ENCODE measurements at regions not wholly inside any gene's neighbourhood (a gene's known extent, or its start where the extent isn't known, plus 50 kb on each side); places are given as distances from the start of the nearest gene placed in this dataset.

DNA sequence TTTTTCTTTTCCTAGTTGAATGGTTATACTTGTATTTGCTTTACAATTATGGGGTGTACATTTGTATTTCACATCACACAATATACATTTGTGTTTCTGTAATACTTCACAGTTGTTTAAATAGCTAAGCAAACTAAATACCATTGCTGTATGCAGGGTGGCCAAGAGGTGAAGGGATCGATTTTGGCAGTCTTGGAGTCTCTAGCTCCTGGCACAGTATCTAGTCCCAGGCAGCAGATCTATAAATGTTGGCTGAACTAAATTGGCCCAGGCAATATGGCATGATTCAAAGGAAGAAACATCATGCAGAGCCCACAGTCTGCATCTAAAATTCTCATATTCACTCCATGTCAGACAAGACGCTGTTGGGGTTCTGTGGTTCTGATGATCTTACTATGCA, 110.1 kb upstream of the GPBP1 start:
- ATAC-seq = no peak
- TF ChIP-seq OVOL2 (CRISPR knock-in tag; IDR thresholded peaks at IDR 0.05; ENCODE audit: borderline replicate concordance) (no peak), NFYB (CRISPR knock-in tag; conservative IDR thresholded peaks at IDR 0.05; ENCODE audit: low read depth) (no peak), CREM (CRISPR knock-in tag; IDR thresholded peaks at IDR 0.05) (no peak), ZNF416 (CRISPR knock-in tag; IDR thresholded peaks at IDR 0.05) (no peak), NFE2L1 (CRISPR knock-in tag; IDR thresholded peaks at IDR 0.05) (no peak), TP53 (CRISPR knock-in tag; IDR thresholded peaks at IDR 0.05) (no peak)
- TF ChIP-seq, protein P1, sequence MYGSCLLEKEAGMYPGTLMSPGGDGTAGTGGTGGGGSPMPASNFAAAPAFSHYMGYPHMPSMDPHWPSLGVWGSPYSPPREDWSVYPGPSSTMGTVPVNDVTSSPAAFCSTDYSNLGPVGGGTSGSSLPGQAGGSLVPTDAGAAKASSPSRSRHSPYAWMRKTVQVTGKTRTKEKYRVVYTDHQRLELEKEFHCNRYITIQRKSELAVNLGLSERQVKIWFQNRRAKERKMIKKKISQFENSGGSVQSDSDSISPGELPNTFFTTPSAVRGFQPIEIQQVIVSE (CRISPR knock-in tag; IDR thresholded peaks at IDR 0.05; ENCODE audit: borderline replicate concordance) = no peak
- TF ChIP-seq, protein P2, sequence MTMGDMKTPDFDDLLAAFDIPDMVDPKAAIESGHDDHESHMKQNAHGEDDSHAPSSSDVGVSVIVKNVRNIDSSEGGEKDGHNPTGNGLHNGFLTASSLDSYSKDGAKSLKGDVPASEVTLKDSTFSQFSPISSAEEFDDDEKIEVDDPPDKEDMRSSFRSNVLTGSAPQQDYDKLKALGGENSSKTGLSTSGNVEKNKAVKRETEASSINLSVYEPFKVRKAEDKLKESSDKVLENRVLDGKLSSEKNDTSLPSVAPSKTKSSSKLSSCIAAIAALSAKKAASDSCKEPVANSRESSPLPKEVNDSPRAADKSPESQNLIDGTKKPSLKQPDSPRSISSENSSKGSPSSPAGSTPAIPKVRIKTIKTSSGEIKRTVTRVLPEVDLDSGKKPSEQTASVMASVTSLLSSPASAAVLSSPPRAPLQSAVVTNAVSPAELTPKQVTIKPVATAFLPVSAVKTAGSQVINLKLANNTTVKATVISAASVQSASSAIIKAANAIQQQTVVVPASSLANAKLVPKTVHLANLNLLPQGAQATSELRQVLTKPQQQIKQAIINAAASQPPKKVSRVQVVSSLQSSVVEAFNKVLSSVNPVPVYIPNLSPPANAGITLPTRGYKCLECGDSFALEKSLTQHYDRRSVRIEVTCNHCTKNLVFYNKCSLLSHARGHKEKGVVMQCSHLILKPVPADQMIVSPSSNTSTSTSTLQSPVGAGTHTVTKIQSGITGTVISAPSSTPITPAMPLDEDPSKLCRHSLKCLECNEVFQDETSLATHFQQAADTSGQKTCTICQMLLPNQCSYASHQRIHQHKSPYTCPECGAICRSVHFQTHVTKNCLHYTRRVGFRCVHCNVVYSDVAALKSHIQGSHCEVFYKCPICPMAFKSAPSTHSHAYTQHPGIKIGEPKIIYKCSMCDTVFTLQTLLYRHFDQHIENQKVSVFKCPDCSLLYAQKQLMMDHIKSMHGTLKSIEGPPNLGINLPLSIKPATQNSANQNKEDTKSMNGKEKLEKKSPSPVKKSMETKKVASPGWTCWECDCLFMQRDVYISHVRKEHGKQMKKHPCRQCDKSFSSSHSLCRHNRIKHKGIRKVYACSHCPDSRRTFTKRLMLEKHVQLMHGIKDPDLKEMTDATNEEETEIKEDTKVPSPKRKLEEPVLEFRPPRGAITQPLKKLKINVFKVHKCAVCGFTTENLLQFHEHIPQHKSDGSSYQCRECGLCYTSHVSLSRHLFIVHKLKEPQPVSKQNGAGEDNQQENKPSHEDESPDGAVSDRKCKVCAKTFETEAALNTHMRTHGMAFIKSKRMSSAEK (CRISPR knock-in tag; IDR thresholded peaks at IDR 0.05; ENCODE audit: borderline replicate concordance) = no peak
- TF ChIP-seq, protein P3, sequence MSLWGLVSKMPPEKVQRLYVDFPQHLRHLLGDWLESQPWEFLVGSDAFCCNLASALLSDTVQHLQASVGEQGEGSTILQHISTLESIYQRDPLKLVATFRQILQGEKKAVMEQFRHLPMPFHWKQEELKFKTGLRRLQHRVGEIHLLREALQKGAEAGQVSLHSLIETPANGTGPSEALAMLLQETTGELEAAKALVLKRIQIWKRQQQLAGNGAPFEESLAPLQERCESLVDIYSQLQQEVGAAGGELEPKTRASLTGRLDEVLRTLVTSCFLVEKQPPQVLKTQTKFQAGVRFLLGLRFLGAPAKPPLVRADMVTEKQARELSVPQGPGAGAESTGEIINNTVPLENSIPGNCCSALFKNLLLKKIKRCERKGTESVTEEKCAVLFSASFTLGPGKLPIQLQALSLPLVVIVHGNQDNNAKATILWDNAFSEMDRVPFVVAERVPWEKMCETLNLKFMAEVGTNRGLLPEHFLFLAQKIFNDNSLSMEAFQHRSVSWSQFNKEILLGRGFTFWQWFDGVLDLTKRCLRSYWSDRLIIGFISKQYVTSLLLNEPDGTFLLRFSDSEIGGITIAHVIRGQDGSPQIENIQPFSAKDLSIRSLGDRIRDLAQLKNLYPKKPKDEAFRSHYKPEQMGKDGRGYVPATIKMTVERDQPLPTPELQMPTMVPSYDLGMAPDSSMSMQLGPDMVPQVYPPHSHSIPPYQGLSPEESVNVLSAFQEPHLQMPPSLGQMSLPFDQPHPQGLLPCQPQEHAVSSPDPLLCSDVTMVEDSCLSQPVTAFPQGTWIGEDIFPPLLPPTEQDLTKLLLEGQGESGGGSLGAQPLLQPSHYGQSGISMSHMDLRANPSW (CRISPR knock-in tag; conservative IDR thresholded peaks at IDR 0.05; ENCODE audit: low read depth) = no peak
- TF ChIP-seq, protein P4, sequence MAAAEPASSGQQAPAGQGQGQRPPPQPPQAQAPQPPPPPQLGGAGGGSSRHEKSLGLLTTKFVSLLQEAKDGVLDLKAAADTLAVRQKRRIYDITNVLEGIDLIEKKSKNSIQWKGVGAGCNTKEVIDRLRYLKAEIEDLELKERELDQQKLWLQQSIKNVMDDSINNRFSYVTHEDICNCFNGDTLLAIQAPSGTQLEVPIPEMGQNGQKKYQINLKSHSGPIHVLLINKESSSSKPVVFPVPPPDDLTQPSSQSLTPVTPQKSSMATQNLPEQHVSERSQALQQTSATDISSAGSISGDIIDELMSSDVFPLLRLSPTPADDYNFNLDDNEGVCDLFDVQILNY (CRISPR knock-in tag; IDR thresholded peaks at IDR 0.05) = no peak
- Mint-ChIP-seq H3K27me3 (ENCODE audit: low read depth) (no peaks in the 10 kb centered on the region), H3K36me3 (peaks cover 4% of the 10 kb centered on the region; the same call in 1 of the 2 replicates), H3K27ac (no peak overlapping the region), H3K4me1 (0 out of 2 replicates have a peak, but pooled peaks cover 3% of the 10 kb centered on the region), H3K4me3 (no peak overlapping the region), H3K9me3 (peaks cover 12% of the 10 kb centered on the region)
- ChIA-PET CTCF (interaction anchor here (1.4 kb wide), 1 partner anchor 11 kb away, joined by 3 read pairs; no protein-coding TSS in a partner anchor), POLR2A (no interaction called here)
- no peak for DNase-seq (ENCODE audit: low spot score)

DNA sequence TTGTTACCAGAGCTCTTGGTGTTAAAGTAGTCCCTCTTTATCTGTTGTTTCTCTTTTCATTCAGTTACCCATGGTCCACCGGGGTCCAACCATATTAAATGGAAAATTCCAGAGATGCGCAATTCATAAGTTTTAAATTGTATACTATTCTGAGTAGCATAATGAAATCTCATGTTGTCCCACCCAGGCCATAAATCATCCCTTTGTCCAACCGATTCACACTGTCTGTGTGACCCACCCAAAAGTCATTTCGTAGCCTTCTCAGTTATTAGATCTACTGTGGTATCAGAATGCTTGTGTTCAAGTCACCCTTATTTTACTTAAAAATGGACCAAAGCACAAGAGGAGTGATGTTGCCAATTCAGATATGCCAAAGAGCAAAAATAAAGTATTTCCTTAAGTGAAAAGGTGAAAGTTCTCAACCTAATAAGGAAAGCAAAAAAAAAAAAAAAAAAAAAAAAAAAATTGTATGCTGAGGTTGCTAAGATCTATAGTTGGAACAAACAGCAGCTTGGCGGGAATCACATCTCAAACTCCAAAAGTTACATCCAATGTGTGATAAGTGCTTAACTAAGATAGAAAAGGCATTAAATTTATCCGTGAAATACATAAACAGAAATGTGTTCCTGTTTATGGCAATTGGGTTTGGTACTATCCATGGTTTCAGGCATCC, 106.8 kb upstream of the GPBP1 start:
- ATAC-seq = no peak
- DNase-seq (ENCODE audit: low spot score) = no peak
- no peak overlapping the region for H3K4me3 Mint-ChIP-seq
- peaks cover 21% of the 10 kb centered on the region for H3K36me3 Mint-ChIP-seq
- H3K27ac Mint-ChIP-seq = no peak overlapping the region
- POLR2A ChIA-PET = no interaction called here
- H3K9me3 Mint-ChIP-seq = peaks cover 37% of the 10 kb centered on the region
- CTCF ChIA-PET = interaction anchor here (1.3 kb wide), 1 partner anchor 28 kb away, joined by 6 read pairs; no protein-coding TSS in a partner anchor
- no peaks in the 10 kb centered on the region for H3K27me3 Mint-ChIP-seq (ENCODE audit: low read depth)
- H3K4me1 Mint-ChIP-seq = peaks cover 7% of the 10 kb centered on the region
- TF ChIP-seq SP1 (CRISPR knock-in tag; conservative IDR thresholded peaks at IDR 0.05) (no peak), GABPB1 (CRISPR knock-in tag; IDR thresholded peaks at IDR 0.05) (no peak), SMAD3 (CRISPR knock-in tag; IDR thresholded peaks at IDR 0.05; ENCODE audit: borderline replicate concordance) (no peak), ELF4 (CRISPR knock-in tag; IDR thresholded peaks at IDR 0.05; ENCODE audit: low read depth) (no peak), TCF7 (CRISPR knock-in tag; IDR thresholded peaks at IDR 0.05; ENCODE audit: low read depth) (no peak), ESRRA (CRISPR knock-in tag; IDR thresholded peaks at IDR 0.05; ENCODE audit: borderline replicate concordance) (no peak)
- TF ChIP-seq, protein P5, sequence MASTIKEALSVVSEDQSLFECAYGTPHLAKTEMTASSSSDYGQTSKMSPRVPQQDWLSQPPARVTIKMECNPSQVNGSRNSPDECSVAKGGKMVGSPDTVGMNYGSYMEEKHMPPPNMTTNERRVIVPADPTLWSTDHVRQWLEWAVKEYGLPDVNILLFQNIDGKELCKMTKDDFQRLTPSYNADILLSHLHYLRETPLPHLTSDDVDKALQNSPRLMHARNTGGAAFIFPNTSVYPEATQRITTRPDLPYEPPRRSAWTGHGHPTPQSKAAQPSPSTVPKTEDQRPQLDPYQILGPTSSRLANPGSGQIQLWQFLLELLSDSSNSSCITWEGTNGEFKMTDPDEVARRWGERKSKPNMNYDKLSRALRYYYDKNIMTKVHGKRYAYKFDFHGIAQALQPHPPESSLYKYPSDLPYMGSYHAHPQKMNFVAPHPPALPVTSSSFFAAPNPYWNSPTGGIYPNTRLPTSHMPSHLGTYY (CRISPR knock-in tag; IDR thresholded peaks at IDR 0.05) = no peak

Data from WTC11 (cell line).